ENCODE measurements at regions not wholly inside any gene's neighbourhood (a gene's known extent, or its start where the extent isn't known, plus 50 kb on each side); places are given as distances from the start of the nearest gene placed in this dataset.
"Not testable (repeated sequence)": the region's sequence is repeated elsewhere in the genome, so short reads cannot be mapped to it uniquely, and the experiment has no call there.

DNA sequence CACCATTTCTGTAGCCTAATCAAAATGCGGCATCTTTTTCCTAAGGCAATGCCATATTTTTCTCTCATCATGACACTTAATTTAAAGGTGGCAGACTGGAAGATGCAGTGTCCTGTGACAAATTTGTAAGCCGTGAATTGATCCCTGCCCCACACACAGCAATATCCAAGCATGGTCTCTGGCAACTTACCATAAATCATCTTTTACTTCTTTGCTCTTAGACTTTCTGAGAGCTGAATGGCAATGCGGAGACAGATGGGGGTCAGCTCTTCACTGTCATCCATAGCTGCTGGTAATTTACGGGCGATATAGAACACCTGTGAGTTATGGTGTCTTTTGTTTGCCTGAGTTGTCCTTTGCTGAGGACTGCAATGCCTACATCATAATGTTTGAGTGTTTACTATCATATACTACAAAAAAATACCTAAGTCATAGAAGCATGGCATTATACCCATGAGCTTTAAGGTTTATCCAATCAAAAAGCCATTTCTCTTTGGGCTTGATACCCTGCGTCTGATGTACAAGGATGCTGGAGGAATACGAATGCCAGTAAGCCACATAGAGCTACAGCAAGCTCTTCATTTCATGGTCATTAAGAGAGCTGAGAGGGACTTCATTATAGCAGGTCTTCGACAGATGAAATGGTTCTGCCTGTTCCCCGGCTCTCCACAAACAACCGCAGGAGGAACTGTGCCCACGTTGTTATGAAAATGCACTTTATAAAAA, 148.1 kb downstream of the TRIML1 start:
- ATAC-seq = no peak

DNA sequence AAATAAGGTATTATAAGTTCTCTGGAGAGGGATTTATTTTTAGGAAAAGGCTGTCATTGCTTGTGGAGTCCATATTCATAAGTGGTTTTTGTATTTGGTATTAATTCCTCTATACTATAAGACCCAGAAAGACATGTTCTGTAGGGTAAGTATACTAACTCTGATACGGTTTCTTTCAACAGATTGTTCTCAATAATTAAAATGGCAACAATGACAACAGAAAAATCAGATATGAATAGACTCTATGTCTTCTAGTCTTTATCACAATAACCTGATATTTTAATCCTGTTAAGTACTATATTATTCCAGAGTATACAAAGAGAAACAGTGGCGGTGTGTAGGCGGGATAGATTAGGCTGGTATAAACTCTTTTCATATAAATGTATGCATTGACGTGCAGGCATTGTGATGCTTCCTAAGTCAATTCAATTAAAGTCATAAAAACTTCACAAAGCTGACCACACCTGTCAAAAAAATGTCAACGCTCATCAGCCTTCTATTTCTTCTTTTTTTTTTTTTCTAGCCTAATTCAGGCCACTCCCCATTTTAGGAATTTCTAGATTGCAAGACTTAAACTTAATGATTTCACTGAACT, 150.4 kb downstream of the TRIML1 start:
- ATAC-seq = no peak

DNA sequence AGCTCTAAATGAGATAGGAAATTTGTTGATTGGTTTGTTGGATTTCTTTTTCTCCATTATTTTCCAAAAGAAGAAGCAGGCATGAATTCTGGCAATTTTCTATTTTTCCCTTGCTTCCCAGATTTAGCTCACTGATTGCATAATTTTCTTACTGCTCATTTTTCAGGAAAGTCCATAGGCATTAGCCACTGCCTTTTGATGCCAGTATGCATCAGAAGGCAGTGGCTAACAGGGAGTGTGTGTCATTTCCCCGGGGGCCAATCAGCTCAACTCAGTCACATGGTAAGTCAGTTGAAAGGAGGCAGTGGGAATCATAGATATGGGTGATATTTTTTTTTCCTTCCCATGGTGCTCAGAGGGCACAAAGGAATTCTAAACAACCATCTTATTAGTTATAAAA, 156.7 kb downstream of the TRIML1 start:
- no peak for ATAC-seq

DNA sequence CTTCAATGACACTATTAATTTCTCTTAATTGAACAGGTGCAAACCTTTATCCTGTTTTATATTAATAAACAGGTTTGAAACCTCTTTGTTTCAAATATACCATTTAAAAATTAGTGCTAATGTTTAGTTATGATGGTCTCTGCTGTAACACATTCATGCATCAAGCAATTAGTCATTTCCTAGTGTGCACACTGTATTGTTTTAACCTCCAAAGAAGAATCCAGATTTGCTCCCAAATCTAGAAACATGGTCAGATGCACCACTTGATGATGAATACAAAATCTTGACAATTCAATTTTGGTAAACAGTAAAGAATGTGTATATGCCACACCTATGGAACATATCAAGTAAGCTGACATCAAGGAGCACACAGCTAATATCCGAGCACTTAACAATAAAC, 157.1 kb downstream of the TRIML1 start:
- ATAC-seq = no peak

DNA sequence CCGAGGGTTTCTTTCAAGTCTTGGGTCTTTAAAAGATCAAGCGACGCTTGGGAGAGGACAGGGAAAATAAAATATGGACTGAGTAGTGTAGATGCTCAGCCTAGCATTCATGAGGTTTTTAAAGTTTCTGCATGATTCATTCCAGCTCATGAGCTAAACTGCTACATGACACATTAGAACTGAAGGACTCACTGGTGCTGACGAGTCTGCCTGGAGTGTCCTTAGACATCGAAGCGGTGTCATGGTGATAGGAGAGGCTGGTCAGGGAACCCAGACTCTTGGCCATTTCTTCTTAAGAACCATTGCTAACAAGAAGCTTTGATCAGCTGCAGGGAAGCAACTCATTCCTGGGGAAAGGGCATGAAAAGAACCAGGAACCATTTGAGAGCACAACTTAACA, 158.6 kb downstream of the TRIML1 start:
- ATAC-seq = no peak

DNA sequence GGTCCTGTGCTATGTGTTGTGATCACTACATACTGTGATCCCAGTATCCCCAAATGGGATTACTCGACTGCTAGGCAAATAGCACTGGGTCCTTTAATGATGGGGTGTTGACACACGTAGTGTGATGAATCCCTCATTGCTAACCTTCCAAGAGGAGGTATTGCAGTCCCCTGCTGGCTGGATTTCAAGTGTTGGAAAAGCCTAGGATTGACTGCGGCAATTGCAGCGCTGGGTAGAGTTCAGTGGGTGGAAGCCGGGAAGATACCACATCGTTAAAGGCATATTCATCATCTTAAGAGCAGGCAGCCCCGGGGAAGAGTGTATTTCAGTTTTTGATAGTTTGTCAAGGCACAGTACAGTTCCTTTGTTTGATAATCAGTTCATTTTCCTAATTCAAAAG, 159.9 kb downstream of the TRIML1 start:
- no peak for ATAC-seq

DNA sequence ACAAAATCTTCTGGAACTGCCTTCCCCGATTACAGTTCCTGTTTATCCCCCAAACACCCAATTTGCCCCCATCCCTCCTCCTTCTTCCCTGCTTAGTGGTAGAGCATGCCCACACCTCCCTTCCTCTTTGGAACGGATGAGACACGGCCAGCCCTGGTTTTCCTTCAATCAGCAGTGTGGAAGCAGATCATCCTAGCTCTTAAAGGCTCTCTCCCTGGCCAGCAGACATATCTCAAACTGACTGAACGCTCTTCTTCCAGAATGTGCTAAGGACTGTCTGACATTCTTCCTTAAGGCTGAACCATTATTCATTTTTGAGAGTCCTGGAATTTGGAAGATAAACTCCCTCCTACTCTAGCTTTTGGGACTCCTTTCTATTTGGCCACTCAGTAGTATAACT, 161.1 kb downstream of the TRIML1 start:
- ATAC-seq = no peak

DNA sequence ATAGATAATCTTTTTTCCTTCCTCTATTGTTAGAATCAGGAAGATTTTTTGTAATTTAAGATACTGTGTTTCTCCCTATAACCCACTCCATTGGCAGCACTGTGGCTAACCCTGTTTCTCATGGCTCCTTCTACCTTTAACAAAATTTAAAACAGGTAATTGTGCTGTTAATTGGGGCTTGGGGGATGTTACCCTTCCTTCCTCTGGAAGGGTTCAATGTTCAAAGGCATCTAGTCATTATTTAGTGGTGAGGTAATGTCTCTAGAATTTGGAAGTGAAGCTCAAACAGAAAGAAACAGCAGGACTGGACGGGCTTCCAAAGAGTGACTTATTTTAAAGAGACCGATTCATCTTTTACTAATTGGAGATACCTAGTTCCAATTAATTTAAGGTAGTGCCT, 166.4 kb downstream of the TRIML1 start:
- no peak for ATAC-seq

DNA sequence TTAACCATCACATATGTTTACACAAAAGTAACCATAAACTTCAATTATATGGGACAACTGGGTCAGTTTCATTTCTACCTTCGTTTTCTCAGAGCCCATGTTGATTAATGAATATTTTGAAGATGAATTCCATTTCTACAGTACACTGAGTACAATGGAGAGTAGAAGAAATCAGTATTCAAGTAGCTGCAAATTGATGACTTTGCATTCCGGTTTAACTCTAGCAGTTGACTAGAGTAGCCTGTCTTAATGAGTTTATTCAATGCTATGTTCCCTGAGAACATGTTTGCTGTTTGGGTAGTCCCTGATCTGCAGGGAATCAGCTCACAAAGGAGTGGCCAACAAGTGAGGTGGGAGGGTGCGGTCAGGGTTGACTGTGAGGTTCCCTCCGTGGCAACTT, 168.3 kb downstream of the TRIML1 start:
- no peak for ATAC-seq

DNA sequence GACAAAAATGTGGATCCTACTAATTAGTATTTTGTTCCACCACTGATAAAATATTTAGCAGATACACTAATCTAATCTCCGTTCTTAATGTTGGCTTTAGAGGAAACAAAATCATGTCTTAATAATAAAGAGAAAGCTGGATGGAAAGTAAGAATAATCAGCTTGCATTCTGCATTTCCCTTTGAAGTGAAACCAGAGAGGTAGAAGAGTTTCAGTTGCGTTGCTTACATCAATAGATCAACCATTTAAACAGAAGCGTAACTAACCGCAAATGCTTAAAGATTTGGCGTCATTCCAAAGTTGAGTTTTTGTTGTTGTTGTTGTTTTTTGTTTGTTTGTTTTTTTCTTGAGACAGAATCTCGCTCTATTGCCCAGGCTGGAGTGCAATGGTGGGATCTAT, 168.9 kb downstream of the TRIML1 start:
- no peak for ATAC-seq

DNA sequence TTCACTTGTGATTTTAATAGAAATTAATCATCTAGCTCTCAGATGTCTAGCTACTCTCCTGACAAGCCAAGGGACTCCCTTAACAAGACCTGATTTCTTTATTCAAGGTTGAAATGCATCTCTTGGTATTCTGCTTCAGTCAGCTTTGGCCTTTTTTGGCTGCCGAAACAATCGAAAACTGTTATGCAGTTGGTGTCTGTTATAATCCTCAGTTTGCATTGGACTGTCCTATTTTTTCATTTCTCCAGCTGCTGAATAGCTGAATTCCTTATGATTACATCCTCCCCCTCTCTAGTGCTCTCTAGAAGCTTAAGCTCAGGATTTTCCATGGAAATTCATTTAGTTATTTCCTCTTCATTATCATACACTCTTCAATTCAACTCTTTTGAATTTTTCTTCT, 177.2 kb downstream of the TRIML1 start:
- no peak for ATAC-seq

DNA sequence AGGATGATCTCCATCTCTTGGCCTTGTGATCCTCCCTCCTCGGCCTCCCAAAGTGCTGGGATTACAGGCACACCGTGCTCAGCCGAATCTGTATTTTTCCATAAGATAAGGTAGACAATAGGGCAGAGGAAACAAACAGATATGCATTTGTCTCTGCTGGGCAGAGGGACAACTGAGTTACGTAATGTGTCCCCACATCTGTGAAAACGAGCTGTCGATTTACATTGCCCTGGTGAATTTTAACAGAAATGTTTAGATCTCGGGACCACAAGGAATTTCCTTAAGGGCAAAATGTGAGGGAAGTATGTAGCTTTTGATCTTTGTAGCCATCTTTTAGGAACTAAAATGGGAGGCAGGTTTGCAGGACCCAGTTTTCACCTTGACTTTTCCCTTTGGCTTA, 189.7 kb downstream of the TRIML1 start:
- ATAC-seq = no peak

DNA sequence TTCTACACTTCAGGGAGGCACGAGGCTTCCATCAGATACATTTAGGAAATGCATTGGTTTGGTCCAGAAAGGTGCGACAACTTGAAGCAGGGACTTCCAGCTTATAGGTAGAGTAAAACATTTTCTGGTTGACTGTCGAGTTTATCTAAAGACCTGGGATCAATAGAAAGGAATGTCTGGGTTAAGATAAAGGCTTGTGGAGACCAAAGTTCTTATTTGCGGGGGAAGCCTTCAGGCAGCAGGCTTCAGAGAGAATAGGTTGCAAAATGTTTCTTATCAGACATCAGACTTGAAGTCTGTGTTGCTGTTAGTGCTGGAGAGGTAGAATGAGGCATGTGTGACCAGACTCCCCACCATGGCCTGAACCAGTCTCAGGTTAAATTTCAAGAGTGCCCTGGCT, 190.3 kb downstream of the TRIML1 start:
- no peak for ATAC-seq

DNA sequence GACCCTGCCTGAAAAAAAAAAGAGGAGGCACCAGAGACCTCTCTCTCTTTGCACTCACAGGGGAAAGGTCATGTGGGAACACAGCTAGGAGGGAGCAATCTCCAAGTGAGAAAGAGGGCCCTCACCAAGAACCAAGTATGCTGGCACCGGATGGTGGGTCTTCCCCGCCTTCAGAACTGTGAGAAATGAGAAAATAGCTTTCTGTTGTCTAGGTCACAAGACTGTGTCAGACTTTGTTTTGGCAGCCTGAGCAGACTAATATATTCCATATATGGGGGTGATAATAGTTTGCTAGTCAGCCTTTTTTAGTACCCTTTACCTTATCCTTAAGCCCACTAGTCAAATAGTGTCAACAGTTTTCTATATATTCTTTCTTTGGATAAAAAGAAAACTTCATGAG, 193.0 kb downstream of the TRIML1 start:
- ATAC-seq = no peak

DNA sequence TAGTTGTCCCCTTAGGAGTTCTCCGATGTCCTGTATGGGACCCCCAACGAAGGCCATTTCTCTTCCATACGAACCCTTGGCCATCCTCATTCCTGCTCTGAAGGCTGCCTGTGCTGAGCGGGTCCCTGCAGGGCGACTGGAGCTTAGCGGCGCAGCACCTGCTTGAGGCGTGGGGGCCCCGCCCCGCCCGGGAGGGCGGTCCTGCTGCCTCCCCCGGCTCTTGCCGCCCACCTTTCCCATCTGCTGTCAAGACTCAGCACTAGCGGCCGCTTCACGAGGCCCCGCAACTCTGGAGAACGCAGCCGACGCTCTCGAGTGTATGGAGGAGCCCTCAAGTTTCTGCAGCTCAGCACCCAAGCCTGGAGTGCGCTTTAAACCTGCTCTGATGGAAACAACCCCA, 197.7 kb downstream of the TRIML1 start:
- ATAC-seq = no peak

DNA sequence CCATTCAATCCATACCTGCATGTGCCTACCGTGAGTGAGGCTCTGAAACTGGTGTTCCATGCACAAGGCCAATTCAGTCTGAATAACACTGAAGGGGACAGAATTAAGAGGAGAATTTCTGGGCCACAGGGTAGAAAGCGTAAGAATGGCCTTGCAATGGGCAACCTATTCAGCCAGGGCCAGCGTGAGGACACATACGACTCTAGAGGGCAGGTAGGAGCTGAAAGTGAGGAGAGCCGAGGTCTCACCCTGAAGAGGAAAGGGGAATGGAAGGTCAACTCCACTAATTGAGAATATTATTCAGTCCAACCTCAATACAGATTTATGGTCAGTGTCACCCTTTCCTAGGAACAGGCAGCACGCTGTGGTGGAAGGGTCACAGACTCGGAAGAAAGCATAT, 202.2 kb downstream of the TRIML1 start:
- no peak for ATAC-seq

DNA sequence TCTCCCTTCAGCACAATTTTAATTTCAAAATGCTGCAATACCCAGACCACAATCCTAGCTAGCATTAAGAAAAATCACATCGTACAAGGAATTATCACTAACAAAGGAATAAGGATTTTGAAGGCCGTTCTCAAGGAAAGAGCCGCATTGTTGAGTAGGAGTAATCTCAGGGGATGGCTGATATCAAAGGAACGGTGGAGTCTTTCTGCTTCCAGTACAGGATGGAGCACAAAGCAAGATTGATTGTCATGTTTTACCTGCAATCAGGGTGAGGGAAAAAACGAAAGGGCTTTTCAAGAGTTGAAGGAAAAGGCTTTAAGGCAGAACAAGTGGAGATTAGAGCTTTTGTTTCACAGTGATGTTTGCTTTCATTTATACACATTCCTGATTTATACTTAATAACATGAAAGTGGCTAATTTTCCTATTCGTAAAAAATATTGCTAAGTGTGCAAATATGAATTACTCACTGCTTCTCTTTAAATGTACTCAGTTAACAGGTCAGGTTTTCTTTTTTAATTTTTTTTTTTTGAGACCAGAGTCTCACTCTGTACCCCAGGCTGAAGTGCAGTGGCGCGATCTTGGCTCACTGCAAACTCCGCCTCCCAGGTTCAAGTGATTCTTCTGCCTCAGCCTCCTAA, 207.0 kb downstream of the TRIML1 start:
- ATAC-seq = no peak

DNA sequence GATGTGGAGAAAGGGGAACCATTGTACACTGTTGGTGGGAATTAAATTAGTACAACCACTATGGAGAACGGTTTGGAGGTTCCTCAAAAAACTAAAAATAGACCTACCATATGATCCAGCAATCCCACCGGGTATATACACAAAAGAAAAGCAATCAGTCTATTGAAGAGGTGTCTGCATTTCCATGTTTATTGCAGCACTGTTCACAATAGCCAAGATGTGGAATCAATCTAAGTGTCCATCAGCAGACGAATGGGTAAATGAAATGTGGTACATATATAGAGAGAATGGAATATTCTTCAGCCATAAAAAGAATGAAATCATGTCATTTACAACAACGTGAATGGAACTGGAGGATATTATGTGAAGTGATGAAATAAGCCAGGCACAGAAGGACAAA, 208.1 kb downstream of the TRIML1 start:
- no peak for ATAC-seq

DNA sequence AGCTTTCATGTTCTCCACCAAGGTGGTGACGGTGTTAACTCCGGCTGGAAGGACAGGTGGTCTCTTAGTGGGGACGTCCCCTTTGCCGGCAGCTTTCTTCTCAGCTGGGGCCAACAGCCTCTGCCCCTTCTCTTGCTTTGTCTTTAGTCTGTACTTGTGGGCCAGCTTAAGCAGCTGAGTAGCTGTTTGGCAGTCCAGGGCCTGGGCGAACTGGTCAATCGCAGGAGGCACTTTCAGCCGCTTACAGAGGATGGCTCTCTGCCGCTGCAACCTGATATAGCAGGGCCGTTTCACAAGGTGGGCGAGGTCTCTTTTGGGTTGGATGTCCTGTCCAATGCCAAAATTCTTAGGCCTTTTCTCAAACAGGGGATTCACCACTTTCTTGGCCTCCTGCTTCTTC, 210.3 kb downstream of the TRIML1 start:
- not testable (repeated sequence) for ATAC-seq

DNA sequence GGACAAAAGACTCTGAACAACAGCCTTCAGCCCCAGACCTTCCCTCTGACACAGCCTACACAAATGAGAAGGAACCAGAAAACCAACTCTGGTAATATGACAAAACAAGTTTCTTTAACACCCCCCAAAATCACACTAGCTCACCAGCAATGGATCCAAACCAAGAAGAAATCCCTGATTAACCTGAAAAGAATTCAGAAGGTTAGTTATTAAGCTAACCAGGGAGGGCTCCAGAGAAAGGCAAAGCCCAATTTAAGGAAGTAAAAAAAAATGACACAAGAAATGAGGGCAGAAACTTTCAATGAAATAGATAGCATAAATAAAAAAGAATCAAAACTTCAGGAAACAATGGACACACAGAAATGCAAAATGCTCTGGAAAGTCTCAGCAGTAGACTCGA, 224.0 kb downstream of the TRIML1 start:
- no peak for ATAC-seq

DNA sequence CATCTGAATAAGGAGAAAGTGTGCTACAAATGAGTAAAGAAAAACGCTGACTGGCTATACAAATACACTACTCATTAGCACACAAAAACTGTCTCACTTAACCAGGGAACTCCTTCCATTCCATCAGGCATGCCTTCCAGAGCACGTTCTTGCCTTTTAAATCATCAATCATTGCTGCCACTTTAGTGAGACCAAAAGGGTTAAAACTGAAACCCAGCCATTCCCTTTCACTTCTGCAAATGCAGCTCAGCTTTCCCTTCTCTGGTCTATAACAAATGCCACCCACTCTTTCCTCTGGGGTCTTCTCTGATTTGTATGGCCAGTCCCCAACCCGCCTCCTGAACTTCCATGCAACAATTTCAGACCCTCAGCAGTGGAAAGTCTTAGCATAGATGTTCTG, 231.5 kb downstream of the TRIML1 start:
- ATAC-seq = no peak

DNA sequence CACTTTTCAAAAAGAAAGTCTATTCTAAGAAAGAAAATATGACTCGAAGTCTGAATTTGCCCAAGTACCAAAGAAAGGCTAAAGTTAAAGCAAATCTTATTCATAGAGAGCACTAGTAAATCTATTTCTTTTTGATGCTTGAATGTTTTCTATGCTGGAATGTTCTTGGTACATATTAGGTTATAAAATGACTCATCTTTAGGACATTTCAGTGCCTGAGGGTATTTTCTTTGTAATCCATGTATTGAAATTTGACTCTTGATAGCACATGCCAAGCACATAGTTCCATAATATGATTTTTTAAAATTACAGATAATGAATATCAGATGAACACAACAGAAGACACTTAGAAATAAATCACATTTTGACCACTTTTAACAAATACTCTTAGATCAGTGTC, 232.8 kb downstream of the TRIML1 start:
- ATAC-seq = no peak

DNA sequence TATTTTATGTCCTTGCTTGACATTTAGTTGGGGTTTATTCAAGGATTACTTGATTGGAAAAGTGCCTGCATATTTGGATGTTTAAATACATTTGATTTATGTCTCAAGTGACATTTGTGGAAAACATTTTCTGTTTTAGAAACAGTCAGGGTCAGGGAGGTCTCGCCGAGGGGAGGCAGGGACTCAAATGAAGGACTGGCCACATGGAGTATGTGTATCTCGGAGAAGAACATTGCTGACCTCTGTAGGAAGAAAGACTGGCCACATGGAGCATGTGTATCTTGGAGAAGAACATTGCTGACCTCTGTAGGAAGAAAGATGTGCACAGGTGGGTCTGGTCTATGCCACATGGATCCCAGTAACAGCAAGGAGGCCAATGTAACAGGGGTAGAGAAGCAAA, 233.6 kb downstream of the TRIML1 start:
- ATAC-seq = peak; percentile 55

DNA sequence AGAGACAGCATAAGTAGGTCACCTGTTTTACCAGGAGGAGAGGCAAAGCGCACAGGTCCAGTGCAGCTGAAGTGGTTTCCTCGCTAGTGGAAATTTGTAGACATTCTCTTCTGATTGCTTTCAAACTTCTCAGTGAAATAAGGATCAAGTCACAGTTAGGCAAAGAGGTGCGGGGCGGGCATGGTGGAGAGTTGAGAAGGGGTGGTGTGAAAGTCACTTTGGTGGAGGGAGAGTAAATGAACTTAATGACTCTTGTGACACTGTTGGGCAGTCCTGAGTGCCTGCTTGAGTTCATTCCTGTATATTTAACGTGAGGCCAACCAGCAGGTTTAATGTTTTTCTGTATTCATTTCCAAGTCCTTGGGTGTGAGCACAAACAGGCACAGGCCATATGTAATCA, 235.6 kb downstream of the TRIML1 start:
- no peak for ATAC-seq

DNA sequence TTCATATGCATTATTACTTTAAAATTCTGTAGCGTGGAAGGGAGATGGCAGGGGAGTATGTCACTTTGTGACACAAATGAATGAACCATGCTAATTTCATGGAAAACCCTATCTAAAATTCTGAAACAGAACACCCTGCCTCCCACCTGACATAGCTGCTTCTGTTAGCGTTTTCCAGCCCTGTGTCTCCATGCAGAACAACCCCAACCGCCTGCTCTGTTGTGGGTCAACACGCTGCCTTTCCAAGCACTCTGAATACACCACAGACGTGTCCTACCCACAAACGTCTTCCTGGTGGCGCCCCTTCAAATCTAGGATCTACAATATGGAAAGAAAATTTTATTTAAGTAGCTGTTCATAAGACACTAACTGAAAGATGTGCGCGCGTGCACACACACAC, 238.6 kb downstream of the TRIML1 start:
- ATAC-seq = no peak

Measured in esophagus mucosa (tissue), 1 donor.